Kasumi-1 (cell line): ENCODE measurements at regions not wholly inside any gene's neighbourhood (a gene's known extent, or its start where the extent isn't known, plus 50 kb on each side); places are given as distances from the start of the nearest gene placed in this dataset.
"Not testable (repeated sequence)": the region's sequence is repeated elsewhere in the genome, so short reads cannot be mapped to it uniquely, and the experiment has no call there.

ENCODE experiments used
- DNase-seq, 2 experiments: peaks; one replicate each; lab custom pipeline; 2025; lab: John Stamatoyannopoulos, UW

GRCh38 chr10:94225589-94225988 is 137.2 kb downstream of the NOC3L start:
- DNase-seq, result no peak

DNA sequence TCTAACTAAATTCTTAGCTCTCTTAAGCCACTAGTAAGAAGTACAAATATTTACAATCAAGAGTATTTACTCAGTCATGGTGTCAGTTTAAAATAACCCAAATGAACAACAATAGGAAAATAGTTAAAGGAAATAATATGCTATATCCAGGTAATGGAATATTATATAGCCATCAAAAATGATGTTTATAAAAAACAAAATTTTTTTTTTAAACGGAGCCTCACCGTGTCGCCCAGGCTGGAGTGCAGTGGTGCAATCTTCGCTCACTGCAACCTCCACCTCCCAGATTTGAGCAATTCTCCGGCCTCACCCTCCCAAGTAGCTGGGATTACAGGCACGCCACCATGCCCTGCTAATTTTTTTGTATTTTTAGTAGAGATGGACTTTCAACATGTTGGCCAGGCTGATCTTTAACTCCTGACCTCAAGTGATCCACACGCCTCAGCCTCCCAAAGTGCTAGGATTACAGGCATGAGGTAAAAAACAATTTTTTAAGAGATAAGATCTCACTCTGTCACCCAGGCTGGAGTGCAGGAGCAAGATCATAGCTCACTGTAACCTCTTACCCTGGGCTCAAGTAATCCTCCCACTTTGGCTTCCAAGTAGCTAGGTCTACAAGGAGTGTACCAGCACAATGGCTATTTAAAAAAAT is 132.5 kb downstream of the NOC3L start:
- DNase-seq, result no peak

DNA sequence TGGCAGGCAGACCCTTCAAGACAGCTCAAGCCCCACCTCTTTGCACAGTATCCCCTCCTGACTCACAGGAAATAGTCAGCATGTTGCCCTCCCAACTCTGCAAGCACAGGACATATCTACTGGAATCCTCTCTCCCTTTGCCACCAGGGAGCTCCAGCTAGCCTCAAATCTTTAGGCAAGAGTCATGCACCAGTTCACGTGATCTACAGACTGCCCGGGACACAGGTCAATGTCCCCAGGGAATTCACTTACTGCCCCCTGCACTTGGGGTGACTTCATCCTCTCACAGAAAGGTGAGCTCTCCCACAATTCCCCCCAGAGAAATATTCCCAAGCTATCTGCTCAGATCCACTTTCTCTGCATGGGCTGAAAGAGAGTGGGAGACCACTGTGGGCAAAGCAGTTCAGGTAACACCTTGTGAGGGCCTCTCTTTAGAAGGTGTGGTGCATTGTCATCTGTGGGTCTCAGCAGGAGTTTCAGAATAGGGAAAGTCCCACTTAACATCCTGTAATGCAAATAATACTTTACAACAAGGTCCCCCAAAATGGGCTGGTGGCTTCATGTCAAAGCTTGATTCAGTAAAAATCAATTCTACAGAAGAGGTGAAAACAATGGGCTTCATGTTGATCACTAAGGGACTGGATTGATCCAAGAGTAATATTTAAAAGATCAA is 129.9 kb downstream of the NOC3L start:
- no peak for DNase-seq

DNA sequence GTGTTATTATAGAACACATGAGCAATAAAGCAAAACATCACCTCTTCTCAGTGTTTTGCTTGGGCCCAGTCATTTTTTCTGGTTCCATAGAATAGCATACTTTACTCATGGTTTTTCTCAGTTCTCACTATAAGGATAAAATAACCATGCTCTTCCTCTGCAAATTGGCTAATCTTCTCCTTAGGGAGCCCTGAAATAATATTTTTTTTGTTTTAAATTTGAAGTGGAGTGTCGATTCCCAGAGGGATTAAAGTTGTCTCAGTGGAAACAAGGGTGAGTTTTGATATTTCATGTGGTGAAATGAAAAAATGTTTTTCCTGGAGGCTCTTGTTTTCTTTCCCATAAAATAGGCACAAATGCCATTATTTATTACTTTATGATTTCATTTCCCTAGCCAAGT is 127.3 kb downstream of the NOC3L start:
- no peak for DNase-seq

DNA sequence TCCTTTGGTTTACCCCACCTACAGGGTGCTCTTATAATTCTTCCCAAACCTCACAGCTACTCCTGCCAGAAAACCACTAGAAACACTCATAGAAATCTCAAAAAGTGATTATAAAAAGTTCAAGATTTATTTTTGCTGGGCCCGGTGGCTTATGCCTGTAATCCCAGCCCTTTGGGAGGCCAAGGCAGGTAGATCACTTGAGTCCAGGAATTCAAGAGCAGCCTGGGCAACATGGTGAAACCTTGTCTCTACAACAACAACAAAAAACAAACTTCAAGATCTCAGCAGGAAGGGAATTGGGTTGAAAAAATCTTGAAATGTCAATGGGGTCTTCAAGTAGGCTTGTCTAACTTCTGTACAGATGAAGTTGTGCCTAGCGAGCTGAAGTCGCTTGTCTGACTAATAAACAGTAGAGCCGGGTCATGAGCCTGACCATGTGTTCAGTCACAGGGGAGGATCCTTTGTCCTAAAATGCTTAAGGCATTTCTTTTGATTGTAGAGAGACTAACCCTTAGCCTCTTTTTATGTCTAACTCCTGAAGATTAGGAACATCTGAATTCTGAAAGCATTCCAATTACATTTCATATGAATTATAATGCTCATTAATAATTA is 124.6 kb downstream of the NOC3L start:
- no peak for DNase-seq

- no peak for DNase-seq
Observed at GRCh38 chr10:94239696-94240095, 123.0 kb downstream of the NOC3L start.

DNA sequence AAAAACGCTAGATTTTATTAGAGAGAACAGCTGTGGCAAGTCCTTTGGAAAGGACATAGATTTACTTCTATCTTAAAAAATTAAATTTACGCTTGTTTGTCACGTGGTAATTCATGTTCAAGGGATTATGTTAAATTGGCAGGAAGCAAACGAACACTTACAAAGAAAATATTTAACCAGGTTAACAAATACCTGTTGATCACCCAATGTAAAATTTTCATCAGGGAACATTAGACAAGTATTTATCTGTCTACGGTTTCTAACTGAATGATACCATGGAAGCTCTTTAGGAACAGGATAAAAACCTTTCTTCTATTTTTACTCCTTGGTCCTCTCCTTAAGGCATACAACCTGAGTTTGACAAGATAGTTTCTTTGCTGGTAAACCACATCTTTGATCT is 122.2 kb downstream of the NOC3L start:
- DNase-seq, result no peak

GRCh38 chr10:94240901-94241300 is 121.8 kb downstream of the NOC3L start:
- DNase-seq, result no peak

- DNase-seq, result no peak
Observed at GRCh38 chr10:94251098-94251497, 111.6 kb downstream of the NOC3L start.

DNA sequence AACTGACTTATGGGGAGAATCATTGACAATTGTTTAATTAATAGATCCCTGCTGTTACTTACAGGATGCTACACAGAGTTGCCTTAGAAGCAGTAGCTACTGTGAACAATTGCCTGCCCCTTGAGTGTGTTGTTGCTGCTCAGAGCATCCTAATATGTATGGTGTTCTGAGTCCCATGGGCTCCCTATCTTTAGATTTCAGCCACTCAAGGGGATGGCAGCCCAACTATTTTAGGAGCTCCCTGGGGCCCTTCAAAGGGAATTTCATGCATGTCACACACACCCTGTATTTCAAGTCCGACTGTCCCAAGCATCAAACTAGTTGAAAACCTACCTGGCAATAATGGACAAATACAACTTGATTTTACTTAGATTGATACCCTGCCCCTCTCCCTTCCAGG is 111.2 kb downstream of the NOC3L start:
- DNase-seq, result no peak

GRCh38 chr10:94257407-94257806 is 105.3 kb downstream of the NOC3L start:
- DNase-seq, result not testable (repeated sequence)

GRCh38 chr10:94260455-94260854 is 102.3 kb downstream of the NOC3L start:
- DNase-seq, result no peak

DNA sequence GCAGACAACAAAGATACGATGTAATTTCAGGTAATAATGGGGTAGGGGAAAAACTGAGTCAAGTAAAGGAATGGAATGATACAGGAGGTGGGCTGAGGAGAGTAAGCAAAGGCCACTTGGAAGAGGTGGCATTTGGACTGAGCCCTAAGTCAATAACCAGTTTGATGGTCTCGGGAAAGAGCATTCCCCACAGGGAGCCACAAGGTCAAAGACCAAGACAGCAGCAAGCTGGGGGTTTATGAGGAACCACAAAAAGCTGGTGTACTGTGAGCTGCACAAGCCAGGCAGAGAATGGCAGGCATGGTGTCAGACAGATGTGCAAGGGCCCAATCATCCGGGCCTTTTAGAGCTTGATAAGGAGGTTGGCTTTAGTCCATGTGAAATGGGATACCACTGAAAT is 98.7 kb downstream of the NOC3L start:
- no peak for DNase-seq

GRCh38 chr10:94266091-94266490 is 96.6 kb downstream of the NOC3L start:
- DNase-seq, result no peak

- DNase-seq, result no peak
Observed at GRCh38 chr10:94268652-94269051, 94.1 kb downstream of the NOC3L start.

DNA sequence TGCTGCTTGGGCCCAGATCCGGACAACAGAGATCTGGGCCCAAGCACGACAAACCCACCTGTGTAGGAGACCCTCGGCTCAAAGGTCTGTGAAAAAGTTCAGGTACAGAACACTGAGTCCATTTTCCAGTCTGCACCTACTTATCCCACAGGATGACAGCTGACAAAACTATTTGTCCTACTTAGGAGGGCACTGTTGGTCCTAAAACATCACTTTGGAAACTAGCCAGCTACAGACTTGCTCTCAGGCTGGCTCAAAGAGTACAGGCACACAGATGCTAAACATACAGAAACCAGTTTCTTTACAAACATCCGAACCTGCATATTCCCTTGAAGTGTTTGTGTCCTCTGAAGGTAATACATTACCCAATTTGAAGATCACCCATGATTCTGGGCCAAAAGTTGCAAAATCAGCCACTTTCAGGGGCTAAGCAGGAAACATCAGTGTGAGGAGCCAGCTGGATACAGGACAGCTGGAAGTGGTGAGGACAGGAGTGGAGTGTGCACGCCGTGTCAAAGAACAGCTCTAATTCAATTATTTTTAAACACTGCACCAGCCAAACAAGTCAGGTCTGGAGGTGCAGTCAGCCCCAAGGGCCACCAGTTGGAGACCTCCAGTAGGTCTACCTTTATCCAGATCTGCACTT is 88.5 kb downstream of the NOC3L start:
- DNase-seq, result no peak

- no peak for DNase-seq
Observed at GRCh38 chr10:94276140-94276539, 86.6 kb downstream of the NOC3L start.

- DNase-seq, result no peak
Observed at GRCh38 chr10:94277450-94277849, 85.3 kb downstream of the NOC3L start.

GRCh38 chr10:94279835-94280709 is 82.7 kb downstream of the NOC3L start:
- DNase-seq, result peak; percentile 85

DNA sequence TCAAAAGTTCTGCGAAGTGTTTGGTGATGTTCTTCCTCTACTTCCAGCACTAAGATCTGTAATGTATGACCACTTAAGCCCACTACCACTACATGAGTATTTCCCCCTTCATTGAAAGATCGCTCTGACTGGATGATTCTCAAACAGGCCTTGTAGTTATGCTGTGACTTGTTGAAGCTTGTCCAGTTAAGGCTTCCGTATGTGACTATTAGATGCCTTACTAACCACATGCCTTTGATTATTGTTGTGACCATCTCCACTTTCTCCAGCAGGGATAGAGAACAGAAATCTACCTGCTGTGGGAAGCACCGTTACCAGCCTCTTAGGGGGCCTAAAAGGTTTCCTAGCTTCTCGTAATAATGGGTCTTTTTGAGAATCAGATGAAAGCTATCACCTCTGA is 81.1 kb downstream of the NOC3L start:
- no peak for DNase-seq

GRCh38 chr10:94282369-94282768 is 80.4 kb downstream of the NOC3L start:
- no peak for DNase-seq
